ENCODE measurements at regions not wholly inside any gene's neighbourhood (a gene's known extent, or its start where the extent isn't known, plus 50 kb on each side); places are given as distances from the start of the nearest gene placed in this dataset.

GRCh38 chr2:8628866-8629209 is 53.0 kb upstream of the ID2 start:
- H3K27me3 ChIP-seq (ENCODE audit: control insufficient read depth in 4 of 4, insufficient read depth in 4 of 4, low read length in 3 of 4): no peaks in the 10 kb centered on the region
- no peak overlapping the region for H3K27ac ChIP-seq (ENCODE audit: low read depth in 1 of 2, low read length in 2 of 2)
- WGBS: 92% methylated on average over 6 of the region's 6 CpGs
- H3K4me1 ChIP-seq (ENCODE audit: control insufficient read depth in 4 of 4, insufficient read depth in 4 of 4, low read length in 3 of 4): peaks cover 14 to 48% (median 35%) of the 10 kb centered on the region in 4 donors
- no peaks in the 10 kb centered on the region for H3K36me3 ChIP-seq (ENCODE audit: control insufficient read depth in 4 of 4, insufficient read depth in 3 of 4, low read depth in 1 of 4, low read length in 3 of 4)
- TF ChIP-seq HNF4G (IDR thresholded peaks at IDR 0.05) (no peak), NR2F2 (IDR thresholded peaks at IDR 0.05) (no peak), JUND (IDR thresholded peaks at IDR 0.05) (no peak), HNF4A (conservative IDR thresholded peaks at IDR 0.05) (no peak), ZBTB33 (IDR thresholded peaks at IDR 0.05) (no peak), RAD21 (IDR thresholded peaks at IDR 0.05) (no peak), ATF3 (IDR thresholded peaks at IDR 0.05) (no peak)
- no peak for DNase-seq (ENCODE audit: low spot score)
- no peak overlapping the region for H3K4me3 ChIP-seq (ENCODE audit: low read depth in 1 of 3, low read length in 3 of 3)
- no peak overlapping the region for H3K9ac ChIP-seq (ENCODE audit: low read depth in 1 of 2, low read length in 2 of 2)
- no peaks in the 10 kb centered on the region for H3K9me3 ChIP-seq (ENCODE audit: control insufficient read depth in 4 of 4, low read length in 3 of 4)

- Histone ChIP-seq H3K27ac (ENCODE audit: low read depth in 1 of 2, low read length in 2 of 2) (no peak overlapping the region), H3K4me3 (ENCODE audit: low read depth in 1 of 3, low read length in 3 of 3) (no peak overlapping the region), H3K4me1 (ENCODE audit: control insufficient read depth in 4 of 4, insufficient read depth in 4 of 4, low read length in 3 of 4) (peaks cover 16 to 48% (median 36%) of the 10 kb centered on the region in 4 donors), H3K36me3 (ENCODE audit: control insufficient read depth in 4 of 4, insufficient read depth in 3 of 4, low read depth in 1 of 4, low read length in 3 of 4) (no peaks in the 10 kb centered on the region), H3K9ac (ENCODE audit: low read depth in 1 of 2, low read length in 2 of 2) (no peak overlapping the region), H3K27me3 (ENCODE audit: control insufficient read depth in 4 of 4, insufficient read depth in 4 of 4, low read length in 3 of 4) (no peaks in the 10 kb centered on the region), H3K9me3 (ENCODE audit: control insufficient read depth in 4 of 4, low read length in 3 of 4) (no peaks in the 10 kb centered on the region)
- 88% methylated on average over 4 of the region's 4 CpGs for WGBS
- TF ChIP-seq NR2F2 (IDR thresholded peaks at IDR 0.05) (no peak), YY1 (IDR thresholded peaks at IDR 0.05) (no peak), CTCF (IDR thresholded peaks at IDR 0.05; ENCODE audit: low read depth, low read length, missing input control) (no peak), FOXA2 (IDR thresholded peaks at IDR 0.05) (no peak), JUND (IDR thresholded peaks at IDR 0.05) (no peak), HNF4G (IDR thresholded peaks at IDR 0.05) (no peak), RAD21 (IDR thresholded peaks at IDR 0.05) (no peak), FOXA1 (IDR thresholded peaks at IDR 0.05) (no peak), TAF1 (conservative IDR thresholded peaks at IDR 0.05) (no peak), ATF3 (IDR thresholded peaks at IDR 0.05) (no peak), GABPA (IDR thresholded peaks at IDR 0.05 in 1 of 2, conservative IDR thresholded peaks at IDR 0.05 in 1 of 2) (no peak)
- no peak for DNase-seq (ENCODE audit: low spot score)
Measured at GRCh38 chr2:8629402-8629801, 52.5 kb upstream of the ID2 start.

GRCh38 chr2:8630676-8631464 is 51.0 kb upstream of the ID2 start:
- H3K36me3 ChIP-seq (ENCODE audit: control insufficient read depth in 4 of 4, insufficient read depth in 3 of 4, low read depth in 1 of 4, low read length in 3 of 4): no peaks in the 10 kb centered on the region
- H3K9ac ChIP-seq (ENCODE audit: low read depth in 1 of 2, low read length in 2 of 2): no peak overlapping the region
- no peaks in the 10 kb centered on the region for H3K27me3 ChIP-seq (ENCODE audit: control insufficient read depth in 4 of 4, insufficient read depth in 4 of 4, low read length in 3 of 4)
- peaks cover 12 to 37% (median 26%) of the 10 kb centered on the region in 4 donors for H3K4me1 ChIP-seq (ENCODE audit: control insufficient read depth in 4 of 4, insufficient read depth in 4 of 4, low read length in 3 of 4)
- DNase-seq (ENCODE audit: low spot score): no peak
- WGBS: 91% methylated on average over 21 of the region's 21 CpGs
- no peak overlapping the region for H3K4me3 ChIP-seq (ENCODE audit: low read depth in 1 of 3, low read length in 3 of 3)
- no peaks in the 10 kb centered on the region for H3K9me3 ChIP-seq (ENCODE audit: control insufficient read depth in 4 of 4, low read length in 3 of 4)
- no peak overlapping the region for H3K27ac ChIP-seq (ENCODE audit: low read depth in 1 of 2, low read length in 2 of 2)
- TF ChIP-seq SP1 (IDR thresholded peaks at IDR 0.05): no peak
